ENCODE measurements at regions not wholly inside any gene's neighbourhood (a gene's known extent, or its start where the extent isn't known, plus 50 kb on each side); places are given as distances from the start of the nearest gene placed in this dataset.
"Not testable (repeated sequence)": the region's sequence is repeated elsewhere in the genome, so short reads cannot be mapped to it uniquely, and the experiment has no call there.

DNA sequence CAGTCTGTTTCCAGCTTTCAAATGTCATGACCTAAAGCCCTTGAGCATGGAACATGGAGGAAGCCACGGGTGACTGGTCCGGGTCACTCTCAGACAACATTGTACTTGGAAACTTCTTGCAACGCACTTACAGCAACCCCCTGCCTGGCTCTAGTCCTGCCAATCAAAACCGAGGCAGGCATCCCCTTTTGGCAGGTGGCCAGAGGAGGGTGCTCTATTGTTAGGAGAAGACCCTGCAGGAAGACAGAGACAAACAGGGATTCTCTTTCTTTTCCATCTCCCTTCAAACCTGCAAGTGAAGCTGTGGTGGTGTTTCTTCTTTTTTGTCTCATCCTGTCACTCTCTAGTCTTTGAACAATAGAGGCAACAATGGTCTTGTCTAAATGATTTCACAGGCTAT lies 667.2 kb downstream of the ZEB2 start:
- Histone ChIP-seq H3K27me3 (replicated peaks; ENCODE audit: control insufficient read depth, insufficient read depth, low read length, poor library complexity, severe bottlenecking) (no peaks in the 10 kb centered on the region), H3K4me3 (ENCODE audit: insufficient read depth, low read depth, low read length, poor library complexity, severe bottlenecking) (no peak overlapping the region), H3K9me3 (ENCODE audit: control insufficient read depth, low read length) (no peaks in the 10 kb centered on the region), H3K4me1 (ENCODE audit: control insufficient read depth, insufficient read depth, low read length, poor library complexity, severe bottlenecking) (no peaks in the 10 kb centered on the region), H3K27ac (ENCODE audit: insufficient read depth, low read length, poor library complexity, severe bottlenecking) (no peak overlapping the region), H3K36me3 (ENCODE audit: control insufficient read depth, insufficient read depth, low read length) (no peaks in the 10 kb centered on the region)
- no peak for DNase-seq

- no peaks in the 10 kb centered on the region for H3K9me3 ChIP-seq (ENCODE audit: control insufficient read depth, low read length)
- no peak for DNase-seq
- H3K36me3 ChIP-seq (ENCODE audit: control insufficient read depth, insufficient read depth, low read length): no peaks in the 10 kb centered on the region
- H3K27me3 ChIP-seq (replicated peaks; ENCODE audit: control insufficient read depth, insufficient read depth, low read length, poor library complexity, severe bottlenecking): no peaks in the 10 kb centered on the region
- no peaks in the 10 kb centered on the region for H3K4me1 ChIP-seq (ENCODE audit: control insufficient read depth, insufficient read depth, low read length, poor library complexity, severe bottlenecking)
- no peak overlapping the region for H3K4me3 ChIP-seq (ENCODE audit: insufficient read depth, low read depth, low read length, poor library complexity, severe bottlenecking)
- no peak overlapping the region for H3K27ac ChIP-seq (ENCODE audit: insufficient read depth, low read length, poor library complexity, severe bottlenecking)
These were observed 669.8 kb downstream of the ZEB2 start for GRCh38 chr2:143850084-143850483.

- H3K9me3 ChIP-seq (ENCODE audit: control insufficient read depth, low read length): no peaks in the 10 kb centered on the region
- no peak for DNase-seq
- no peaks in the 10 kb centered on the region for H3K36me3 ChIP-seq (ENCODE audit: control insufficient read depth, insufficient read depth, low read length)
- H3K4me1 ChIP-seq (ENCODE audit: control insufficient read depth, insufficient read depth, low read length, poor library complexity, severe bottlenecking): no peaks in the 10 kb centered on the region
- H3K27me3 ChIP-seq (replicated peaks; ENCODE audit: control insufficient read depth, insufficient read depth, low read length, poor library complexity, severe bottlenecking): no peaks in the 10 kb centered on the region
- H3K27ac ChIP-seq (ENCODE audit: insufficient read depth, low read length, poor library complexity, severe bottlenecking): no peak overlapping the region
- no peak overlapping the region for H3K4me3 ChIP-seq (ENCODE audit: insufficient read depth, low read depth, low read length, poor library complexity, severe bottlenecking)
These were observed 672.7 kb downstream of the ZEB2 start for GRCh38 chr2:143847257-143847656.

DNA sequence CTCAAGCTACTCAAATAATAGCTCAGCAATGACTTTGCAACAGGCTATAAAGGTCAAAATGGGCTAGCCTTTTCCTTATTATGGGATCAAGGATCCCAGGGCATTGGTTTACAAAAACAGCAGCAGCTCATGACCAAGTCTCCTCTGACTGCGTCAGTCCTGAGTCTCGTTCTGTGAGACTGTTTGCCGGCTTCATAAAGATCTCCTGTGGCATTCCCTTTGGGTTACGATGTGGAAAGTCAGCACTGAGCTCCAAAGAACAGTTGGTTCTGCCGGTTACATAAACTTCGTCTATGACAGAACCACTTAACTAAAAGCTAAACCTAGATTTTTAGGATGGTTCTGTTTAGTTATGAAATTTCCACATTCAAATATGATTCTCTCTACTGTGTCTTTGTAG lies 674.9 kb downstream of the ZEB2 start:
- no peak for DNase-seq
- H3K4me3 ChIP-seq (ENCODE audit: insufficient read depth, low read depth, low read length, poor library complexity, severe bottlenecking): no peak overlapping the region
- H3K27me3 ChIP-seq (replicated peaks; ENCODE audit: control insufficient read depth, insufficient read depth, low read length, poor library complexity, severe bottlenecking): no peaks in the 10 kb centered on the region
- H3K27ac ChIP-seq (ENCODE audit: insufficient read depth, low read length, poor library complexity, severe bottlenecking): no peak overlapping the region
- H3K4me1 ChIP-seq (ENCODE audit: control insufficient read depth, insufficient read depth, low read length, poor library complexity, severe bottlenecking): no peaks in the 10 kb centered on the region
- H3K36me3 ChIP-seq (ENCODE audit: control insufficient read depth, insufficient read depth, low read length): no peaks in the 10 kb centered on the region
- no peaks in the 10 kb centered on the region for H3K9me3 ChIP-seq (ENCODE audit: control insufficient read depth, low read length)

GRCh38 chr2:143843686-143844085 lies 676.2 kb downstream of the ZEB2 start:
- Histone ChIP-seq H3K27me3 (replicated peaks; ENCODE audit: control insufficient read depth, insufficient read depth, low read length, poor library complexity, severe bottlenecking) (no peaks in the 10 kb centered on the region), H3K9me3 (ENCODE audit: control insufficient read depth, low read length) (no peaks in the 10 kb centered on the region), H3K36me3 (ENCODE audit: control insufficient read depth, insufficient read depth, low read length) (no peaks in the 10 kb centered on the region), H3K4me1 (ENCODE audit: control insufficient read depth, insufficient read depth, low read length, poor library complexity, severe bottlenecking) (no peaks in the 10 kb centered on the region), H3K4me3 (ENCODE audit: insufficient read depth, low read depth, low read length, poor library complexity, severe bottlenecking) (no peak overlapping the region), H3K27ac (ENCODE audit: insufficient read depth, low read length, poor library complexity, severe bottlenecking) (no peak overlapping the region)
- DNase-seq: no peak

GRCh38 chr2:143842836-143843235 lies 677.1 kb downstream of the ZEB2 start:
- Histone ChIP-seq H3K9me3 (ENCODE audit: control insufficient read depth, low read length) (no peaks in the 10 kb centered on the region), H3K4me3 (ENCODE audit: insufficient read depth, low read depth, low read length, poor library complexity, severe bottlenecking) (no peak overlapping the region), H3K36me3 (ENCODE audit: control insufficient read depth, insufficient read depth, low read length) (no peaks in the 10 kb centered on the region), H3K4me1 (ENCODE audit: control insufficient read depth, insufficient read depth, low read length, poor library complexity, severe bottlenecking) (no peaks in the 10 kb centered on the region), H3K27ac (ENCODE audit: insufficient read depth, low read length, poor library complexity, severe bottlenecking) (no peak overlapping the region), H3K27me3 (replicated peaks; ENCODE audit: control insufficient read depth, insufficient read depth, low read length, poor library complexity, severe bottlenecking) (no peaks in the 10 kb centered on the region)
- no peak for DNase-seq

- no peak for DNase-seq
- Histone ChIP-seq H3K27ac (ENCODE audit: insufficient read depth, low read length, poor library complexity, severe bottlenecking) (no peak overlapping the region), H3K4me1 (ENCODE audit: control insufficient read depth, insufficient read depth, low read length, poor library complexity, severe bottlenecking) (no peaks in the 10 kb centered on the region), H3K4me3 (ENCODE audit: insufficient read depth, low read depth, low read length, poor library complexity, severe bottlenecking) (no peak overlapping the region), H3K36me3 (ENCODE audit: control insufficient read depth, insufficient read depth, low read length) (no peaks in the 10 kb centered on the region), H3K27me3 (replicated peaks; ENCODE audit: control insufficient read depth, insufficient read depth, low read length, poor library complexity, severe bottlenecking) (no peaks in the 10 kb centered on the region), H3K9me3 (ENCODE audit: control insufficient read depth, low read length) (no peaks in the 10 kb centered on the region)
These were observed 678.0 kb downstream of the ZEB2 start for GRCh38 chr2:143841935-143842334.

DNA sequence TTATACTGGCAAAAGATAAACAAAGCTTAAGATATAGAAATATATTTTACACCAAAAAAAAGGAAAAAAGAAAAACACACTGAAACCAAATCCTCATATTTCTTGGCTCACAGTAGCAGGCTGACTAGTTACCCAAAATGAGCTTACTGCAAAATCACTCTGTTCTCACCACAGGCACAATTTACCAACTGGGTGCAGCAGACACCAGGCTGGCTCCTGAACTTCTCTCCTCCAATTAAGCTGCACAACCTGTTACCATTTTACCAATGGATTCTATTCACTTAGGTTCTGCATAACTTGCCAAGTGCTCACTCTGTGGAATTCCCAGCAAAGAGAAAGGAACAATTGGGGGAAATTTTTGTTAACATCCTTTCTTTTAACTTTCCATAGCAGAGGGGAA lies 679.3 kb downstream of the ZEB2 start:
- Histone ChIP-seq H3K9me3 (ENCODE audit: control insufficient read depth, low read length) (no peaks in the 10 kb centered on the region), H3K4me3 (ENCODE audit: insufficient read depth, low read depth, low read length, poor library complexity, severe bottlenecking) (no peak overlapping the region), H3K27me3 (replicated peaks; ENCODE audit: control insufficient read depth, insufficient read depth, low read length, poor library complexity, severe bottlenecking) (no peaks in the 10 kb centered on the region), H3K27ac (ENCODE audit: insufficient read depth, low read length, poor library complexity, severe bottlenecking) (no peak overlapping the region), H3K36me3 (ENCODE audit: control insufficient read depth, insufficient read depth, low read length) (no peaks in the 10 kb centered on the region), H3K4me1 (ENCODE audit: control insufficient read depth, insufficient read depth, low read length, poor library complexity, severe bottlenecking) (no peaks in the 10 kb centered on the region)
- DNase-seq: no peak

- no peak for DNase-seq
- Histone ChIP-seq H3K4me3 (ENCODE audit: insufficient read depth, low read depth, low read length, poor library complexity, severe bottlenecking) (no peak overlapping the region), H3K27me3 (replicated peaks; ENCODE audit: control insufficient read depth, insufficient read depth, low read length, poor library complexity, severe bottlenecking) (no peaks in the 10 kb centered on the region), H3K36me3 (ENCODE audit: control insufficient read depth, insufficient read depth, low read length) (no peaks in the 10 kb centered on the region), H3K27ac (ENCODE audit: insufficient read depth, low read length, poor library complexity, severe bottlenecking) (no peak overlapping the region), H3K9me3 (ENCODE audit: control insufficient read depth, low read length) (no peaks in the 10 kb centered on the region), H3K4me1 (ENCODE audit: control insufficient read depth, insufficient read depth, low read length, poor library complexity, severe bottlenecking) (no peaks in the 10 kb centered on the region)
These were observed 679.7 kb downstream of the ZEB2 start for GRCh38 chr2:143840194-143840593.

GRCh38 chr2:143839456-143839855 lies 680.5 kb downstream of the ZEB2 start:
- Histone ChIP-seq H3K4me3 (ENCODE audit: insufficient read depth, low read depth, low read length, poor library complexity, severe bottlenecking) (no peak overlapping the region), H3K27me3 (replicated peaks; ENCODE audit: control insufficient read depth, insufficient read depth, low read length, poor library complexity, severe bottlenecking) (no peaks in the 10 kb centered on the region), H3K27ac (ENCODE audit: insufficient read depth, low read length, poor library complexity, severe bottlenecking) (no peak overlapping the region), H3K4me1 (ENCODE audit: control insufficient read depth, insufficient read depth, low read length, poor library complexity, severe bottlenecking) (no peaks in the 10 kb centered on the region), H3K9me3 (ENCODE audit: control insufficient read depth, low read length) (no peaks in the 10 kb centered on the region), H3K36me3 (ENCODE audit: control insufficient read depth, insufficient read depth, low read length) (no peaks in the 10 kb centered on the region)
- no peak for DNase-seq

DNA sequence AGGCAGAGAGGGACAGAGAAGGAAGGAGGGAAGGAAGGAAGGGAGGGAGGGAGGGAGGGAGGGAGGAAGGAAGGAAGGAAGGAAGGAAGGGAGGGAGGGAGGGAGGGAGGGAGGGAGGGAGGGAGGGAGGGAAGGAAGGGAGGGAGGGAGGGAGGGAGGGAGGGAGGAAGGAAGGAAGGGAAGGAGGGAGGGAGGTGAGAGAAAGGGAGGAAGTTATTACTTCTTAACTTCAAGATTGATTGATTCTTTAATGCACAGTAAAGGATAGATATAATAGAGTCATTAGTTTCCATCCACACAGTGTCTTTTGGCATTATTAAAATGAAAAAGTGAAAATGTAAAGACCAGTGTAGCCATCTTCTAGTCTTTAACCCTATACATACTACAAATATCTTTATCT lies 682.9 kb downstream of the ZEB2 start:
- H3K9me3 ChIP-seq (ENCODE audit: control insufficient read depth, low read length); DNase-seq; H3K4me1 ChIP-seq (ENCODE audit: control insufficient read depth, insufficient read depth, low read length, poor library complexity, severe bottlenecking): not testable (repeated sequence)

More for the DNA sequence above, 682.9 kb downstream of the ZEB2 start:
- not testable (repeated sequence) for H3K27ac ChIP-seq (ENCODE audit: insufficient read depth, low read length, poor library complexity, severe bottlenecking); H3K4me3 ChIP-seq (ENCODE audit: insufficient read depth, low read depth, low read length, poor library complexity, severe bottlenecking); H3K27me3 ChIP-seq (replicated peaks; ENCODE audit: control insufficient read depth, insufficient read depth, low read length, poor library complexity, severe bottlenecking); H3K36me3 ChIP-seq (ENCODE audit: control insufficient read depth, insufficient read depth, low read length)
